ENCODE measurements at regions not wholly inside any gene's neighbourhood (a gene's known extent, or its start where the extent isn't known, plus 50 kb on each side); places are given as distances from the start of the nearest gene placed in this dataset.

- TF ChIP-seq POLR2A (IDR thresholded peaks at IDR 0.05): no peak
- TF ChIP-seq, protein P1, sequence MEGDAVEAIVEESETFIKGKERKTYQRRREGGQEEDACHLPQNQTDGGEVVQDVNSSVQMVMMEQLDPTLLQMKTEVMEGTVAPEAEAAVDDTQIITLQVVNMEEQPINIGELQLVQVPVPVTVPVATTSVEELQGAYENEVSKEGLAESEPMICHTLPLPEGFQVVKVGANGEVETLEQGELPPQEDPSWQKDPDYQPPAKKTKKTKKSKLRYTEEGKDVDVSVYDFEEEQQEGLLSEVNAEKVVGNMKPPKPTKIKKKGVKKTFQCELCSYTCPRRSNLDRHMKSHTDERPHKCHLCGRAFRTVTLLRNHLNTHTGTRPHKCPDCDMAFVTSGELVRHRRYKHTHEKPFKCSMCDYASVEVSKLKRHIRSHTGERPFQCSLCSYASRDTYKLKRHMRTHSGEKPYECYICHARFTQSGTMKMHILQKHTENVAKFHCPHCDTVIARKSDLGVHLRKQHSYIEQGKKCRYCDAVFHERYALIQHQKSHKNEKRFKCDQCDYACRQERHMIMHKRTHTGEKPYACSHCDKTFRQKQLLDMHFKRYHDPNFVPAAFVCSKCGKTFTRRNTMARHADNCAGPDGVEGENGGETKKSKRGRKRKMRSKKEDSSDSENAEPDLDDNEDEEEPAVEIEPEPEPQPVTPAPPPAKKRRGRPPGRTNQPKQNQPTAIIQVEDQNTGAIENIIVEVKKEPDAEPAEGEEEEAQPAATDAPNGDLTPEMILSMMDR (IDR thresholded peaks at IDR 0.05 in 8 of 11, conservative IDR thresholded peaks at IDR 0.05 in 3 of 11): no peak
Observed at GRCh38 chr1:188220051-188220450, 1391.3 kb downstream of the PLA2G4A start.
